Stomach (tissue), 8 donors: ENCODE measurements at regions not wholly inside any gene's neighbourhood (a gene's known extent, or its start where the extent isn't known, plus 50 kb on each side); places are given as distances from the start of the nearest gene placed in this dataset.

Experiments used
- DNase-seq, 2 donors: peaks; one replicate each; pipeline versions ENCODE4 v3.0.0 to v3.0.0-alpha.2; 2013 to 2019
- H3K27ac ChIP-seq, 5 donors: fragments of 200-600 bp in 4 of 5; sonication (generic) in 4 of 5; one replicate each; pipeline ENCODE4 v1.5.1; 2013 to 2019; ENCODE audit warnings: mild to moderate bottlenecking in 1 of 5, moderate library complexity in 1 of 5
- H3K27me3 ChIP-seq, 3 donors: fragments of 200-600 bp; sonication (generic); one replicate each; pipeline ENCODE4 v1.5.1; 2017 to 2019; ENCODE audit warnings: mixed run types in 1 of 3
- H3K36me3 ChIP-seq, 4 donors: fragments of 200-600 bp; sonication (generic); 1 replicate in 3 of 4; 2 replicates in 1 of 4; pipeline ENCODE4 v1.5.1; 2016 to 2019
- H3K4me1 ChIP-seq, 4 donors: fragments of 200-600 bp; sonication (generic); one replicate each; pipeline ENCODE4 v1.5.1; 2016 to 2019
- H3K4me3 ChIP-seq, 4 donors: fragments of 200-600 bp; sonication (generic) in 3 of 4; one replicate each; pipeline ENCODE4 v1.5.1; 2016 to 2019; ENCODE audit warnings: mild to moderate bottlenecking in 1 of 4
- H3K9me3 ChIP-seq, 4 donors: fragments of 200-600 bp; sonication (generic); one replicate each; pipeline ENCODE4 v1.5.1; 2016 to 2019
- CTCF ChIP-seq, 7 experiments: fragments of 450-650 bp in 4 of 7; fragments of 200-600 bp in 3 of 7; sonication (generic) in 3 of 7; IDR thresholded peaks; one replicate each; pipeline ENCODE4 v1.5.1; 2016 to 2019; ENCODE audit warnings: antibody characterized with exemption in 7 of 7, control low read depth in 2 of 7, mild to moderate bottlenecking in 1 of 7
- EP300 ChIP-seq: sonication (generic); formaldehyde crosslinking; IDR thresholded peaks from one replicate; pipeline ENCODE4 v1.6.1; 2017; ENCODE audit warnings: antibody characterized with exemption
- POLR2A ChIP-seq, 4 donors: fragments of 450-650 bp; IDR thresholded peaks; one replicate each; pipeline ENCODE4 v1.6.1; 2016; ENCODE audit warnings: antibody characterized with exemption in 4 of 4, control low read depth in 2 of 4, mild to moderate bottlenecking in 1 of 4, moderate library complexity in 1 of 4
- POLR2AphosphoS5 ChIP-seq, 3 donors: sonication (generic); formaldehyde crosslinking; IDR thresholded peaks; one replicate each; pipeline ENCODE4 v1.6.1; 2016; ENCODE audit warnings: antibody characterized with exemption in 3 of 3
- WGBS, 5 donors: extraction: QIAGEN DNeasy Blood & Tissue Kit in 3 of 5; methylation state at CpG; one replicate each; pipeline versions ENCODE4 v1.1.5 to v1.1.7; 2013 to 2018; 5-methylcytosine and 5-hydroxymethylcytosine counted together
- intact Hi-C: fragments of 100-400 bp; cut with DNase I; formaldehyde crosslinking; loops from one replicate; pipeline ENCODE4 v1.15.1; 2023; ENCODE audit warnings: low total_unique reads
- donor health status: healthy with polysubstance abuse.
- donor health status: Bipolar disorder and iron deficiency.
- donor health status: healthy.

- no peak for DNase-seq
- H3K27ac ChIP-seq: no peak overlapping the region
- no peak for TF ChIP-seq POLR2AphosphoS5 (IDR thresholded peaks at IDR 0.05)
- no peak for TF ChIP-seq CTCF (IDR thresholded peaks at IDR 0.05)
- no peak for TF ChIP-seq EP300
- TF ChIP-seq POLR2A (IDR thresholded peaks at IDR 0.05): no peak
- 63 to 79% (median 67%) methylated on average over 2 of the region's 2 CpGs for WGBS, 5 donors
- no peak overlapping the region for H3K4me3 ChIP-seq
- peaks cover 6 to 15% (median 7%) of the 10 kb centered on the region in 4 donors for H3K4me1 ChIP-seq
- intact Hi-C loops: no loop called here
- H3K36me3 ChIP-seq: no peaks in the 10 kb centered on the region
- H3K9me3 ChIP-seq: no peaks in the 10 kb centered on the region
- no peaks in the 10 kb centered on the region for H3K27me3 ChIP-seq
Observed at GRCh38 chr6:105805501-105806023, 280.6 kb upstream of the PRDM1 start.

- peaks cover 0 to 5% (median 0%) of the 10 kb centered on the region in 4 donors for H3K4me1 ChIP-seq
- H3K27ac ChIP-seq: no peak overlapping the region
- no peaks in the 10 kb centered on the region for H3K36me3 ChIP-seq
- no peak for DNase-seq
- TF ChIP-seq POLR2A (IDR thresholded peaks at IDR 0.05): no peak
- TF ChIP-seq CTCF (IDR thresholded peaks at IDR 0.05): no peak
- no peak for TF ChIP-seq EP300
- TF ChIP-seq POLR2AphosphoS5 (IDR thresholded peaks at IDR 0.05): no peak
- no peaks in the 10 kb centered on the region for H3K27me3 ChIP-seq
- no peak overlapping the region for H3K4me3 ChIP-seq
- intact Hi-C loops: no loop called here
- H3K9me3 ChIP-seq: no peaks in the 10 kb centered on the region
- WGBS, 5 donors: 32 to 92% (median 73%) methylated on average over 3 of the region's 3 CpGs
Observed at GRCh38 chr6:105804424-105804823, 281.7 kb upstream of the PRDM1 start.

GRCh38 chr6:105804000-105804399 lies 282.1 kb upstream of the PRDM1 start:
- no peak overlapping the region for H3K4me3 ChIP-seq
- H3K27ac ChIP-seq: no peak overlapping the region
- intact Hi-C loops: no loop called here
- no peaks in the 10 kb centered on the region for H3K36me3 ChIP-seq
- H3K4me1 ChIP-seq: peaks cover 0 to 6% (median 2%) of the 10 kb centered on the region in 4 donors
- no peaks in the 10 kb centered on the region for H3K27me3 ChIP-seq
- TF ChIP-seq POLR2AphosphoS5 (IDR thresholded peaks at IDR 0.05) (no peak), EP300 (no peak), CTCF (IDR thresholded peaks at IDR 0.05) (no peak), POLR2A (IDR thresholded peaks at IDR 0.05) (no peak)
- H3K9me3 ChIP-seq: no peaks in the 10 kb centered on the region
- DNase-seq: no peak
- WGBS, 5 donors: 55 to 77% (median 68%) methylated on average over 1 of the region's 1 CpG

- WGBS, 5 donors: 46 to 60% (median 50%) methylated on average over 2 of the region's 2 CpGs
- Histone ChIP-seq H3K4me3 (no peak overlapping the region), H3K27me3 (no peaks in the 10 kb centered on the region), H3K9me3 (no peaks in the 10 kb centered on the region), H3K27ac (no peak overlapping the region), H3K36me3 (no peaks in the 10 kb centered on the region), H3K4me1 (peaks cover 4 to 11% (median 7%) of the 10 kb centered on the region in 4 donors)
- DNase-seq: no peak
- TF ChIP-seq POLR2AphosphoS5 (IDR thresholded peaks at IDR 0.05) (no peak), CTCF (IDR thresholded peaks at IDR 0.05) (no peak), POLR2A (IDR thresholded peaks at IDR 0.05) (no peak), EP300 (no peak)
- intact Hi-C loops: no loop called here
Observed at GRCh38 chr6:105803442-105803841, 282.7 kb upstream of the PRDM1 start.
